ENCODE measurements at regions not wholly inside any gene's neighbourhood (a gene's known extent, or its start where the extent isn't known, plus 50 kb on each side); places are given as distances from the start of the nearest gene placed in this dataset.
"Not testable (repeated sequence)": the region's sequence is repeated elsewhere in the genome, so short reads cannot be mapped to it uniquely, and the experiment has no call there.

DNA sequence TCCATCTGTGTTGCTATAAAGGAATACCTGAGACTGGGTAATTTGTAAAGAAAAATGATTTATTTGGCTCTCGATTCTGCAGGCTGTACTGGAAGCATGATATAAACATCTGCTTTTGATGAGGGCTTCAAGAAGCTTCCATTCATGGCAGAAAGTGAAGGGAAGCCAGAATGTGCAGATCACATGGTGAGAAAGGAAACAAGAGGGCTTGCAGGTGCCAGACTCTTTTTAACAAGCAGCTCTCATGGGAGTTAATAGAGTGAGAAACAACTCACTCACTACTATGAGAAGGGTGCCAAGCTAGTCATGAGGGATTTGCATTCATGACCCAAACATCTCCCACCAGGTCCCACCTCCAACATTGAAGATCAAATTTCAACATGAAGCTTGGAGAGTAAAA lies 247.2 kb downstream of the ZIC4 start:
- Histone ChIP-seq H3K36me3 (ENCODE audit: control insufficient read depth, insufficient read depth, low read length) (no peaks in the 10 kb centered on the region), H3K27me3 (ENCODE audit: control insufficient read depth, insufficient read depth, low read length) (no peaks in the 10 kb centered on the region), H3K9me3 (ENCODE audit: control insufficient read depth, insufficient read depth, low read length) (peaks cover 3% of the 10 kb centered on the region; the same call in 1 of the 2 replicates), H3K9ac (ENCODE audit: low read depth, low read length) (no peak overlapping the region), H3K4me3 (ENCODE audit: low read depth, low read length) (no peak overlapping the region), H3K4me1 (ENCODE audit: control insufficient read depth, insufficient read depth, low read length) (peaks cover 7% of the 10 kb centered on the region; the same call in 1 of the 2 replicates), H3K27ac (ENCODE audit: low read depth, low read length) (no peak overlapping the region)

DNA sequence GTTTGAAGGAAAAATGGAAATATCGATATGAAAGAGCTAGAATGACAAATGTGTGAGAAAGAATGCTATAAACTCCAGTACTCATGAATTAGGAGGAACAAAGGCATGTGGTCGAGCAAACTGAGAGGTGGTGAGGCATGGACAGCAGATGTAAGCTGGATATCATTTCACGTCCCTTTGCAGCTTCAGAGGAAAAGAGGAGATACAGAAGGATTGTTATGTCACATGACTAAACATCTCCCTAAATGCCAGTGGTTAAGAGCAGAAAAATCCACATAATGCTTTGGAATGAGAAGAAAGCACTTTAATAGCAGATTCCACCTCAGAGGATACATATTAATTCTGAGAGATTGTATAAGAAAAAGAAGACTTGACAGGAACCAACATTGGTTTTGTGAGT lies 248.7 kb downstream of the ZIC4 start:
- Histone ChIP-seq H3K9me3 (ENCODE audit: control insufficient read depth, insufficient read depth, low read length) (peaks cover 11% of the 10 kb centered on the region; the same call in 1 of the 2 replicates), H3K27ac (ENCODE audit: low read depth, low read length) (no peak overlapping the region), H3K36me3 (ENCODE audit: control insufficient read depth, insufficient read depth, low read length) (no peaks in the 10 kb centered on the region), H3K9ac (ENCODE audit: low read depth, low read length) (no peak overlapping the region), H3K4me1 (ENCODE audit: control insufficient read depth, insufficient read depth, low read length) (peaks cover 7% of the 10 kb centered on the region; the same call in 1 of the 2 replicates), H3K27me3 (ENCODE audit: control insufficient read depth, insufficient read depth, low read length) (no peaks in the 10 kb centered on the region), H3K4me3 (ENCODE audit: low read depth, low read length) (no peak overlapping the region)

DNA sequence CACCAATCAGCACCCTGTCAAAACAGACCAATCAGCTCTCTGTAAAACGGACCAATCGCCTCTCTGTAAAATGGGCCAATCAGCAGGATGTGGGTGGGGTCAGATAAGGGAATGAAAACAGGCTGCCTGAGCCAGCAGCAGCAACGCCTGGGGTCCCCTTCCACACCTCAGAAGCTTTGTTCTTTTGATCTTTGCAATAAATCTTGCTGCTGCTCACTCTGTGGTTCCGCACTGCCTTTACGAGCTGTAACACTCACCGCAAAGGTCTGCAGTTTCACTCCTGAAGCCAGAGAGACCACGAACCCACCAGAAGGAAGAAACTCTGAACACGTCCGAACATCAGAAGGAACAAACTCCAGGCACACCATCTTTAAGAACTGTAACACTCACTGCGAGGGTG lies 251.4 kb downstream of the ZIC4 start:
- not testable (repeated sequence) for H3K36me3 ChIP-seq (ENCODE audit: control insufficient read depth, insufficient read depth, low read length); H3K9ac ChIP-seq (ENCODE audit: low read depth, low read length); H3K27ac ChIP-seq (ENCODE audit: low read depth, low read length); H3K4me3 ChIP-seq (ENCODE audit: low read depth, low read length); H3K27me3 ChIP-seq (ENCODE audit: control insufficient read depth, insufficient read depth, low read length); H3K4me1 ChIP-seq (ENCODE audit: control insufficient read depth, insufficient read depth, low read length)
- H3K9me3 ChIP-seq (ENCODE audit: control insufficient read depth, insufficient read depth, low read length): peaks cover 11% of the 10 kb centered on the region; the same call in 1 of the 2 replicates

DNA sequence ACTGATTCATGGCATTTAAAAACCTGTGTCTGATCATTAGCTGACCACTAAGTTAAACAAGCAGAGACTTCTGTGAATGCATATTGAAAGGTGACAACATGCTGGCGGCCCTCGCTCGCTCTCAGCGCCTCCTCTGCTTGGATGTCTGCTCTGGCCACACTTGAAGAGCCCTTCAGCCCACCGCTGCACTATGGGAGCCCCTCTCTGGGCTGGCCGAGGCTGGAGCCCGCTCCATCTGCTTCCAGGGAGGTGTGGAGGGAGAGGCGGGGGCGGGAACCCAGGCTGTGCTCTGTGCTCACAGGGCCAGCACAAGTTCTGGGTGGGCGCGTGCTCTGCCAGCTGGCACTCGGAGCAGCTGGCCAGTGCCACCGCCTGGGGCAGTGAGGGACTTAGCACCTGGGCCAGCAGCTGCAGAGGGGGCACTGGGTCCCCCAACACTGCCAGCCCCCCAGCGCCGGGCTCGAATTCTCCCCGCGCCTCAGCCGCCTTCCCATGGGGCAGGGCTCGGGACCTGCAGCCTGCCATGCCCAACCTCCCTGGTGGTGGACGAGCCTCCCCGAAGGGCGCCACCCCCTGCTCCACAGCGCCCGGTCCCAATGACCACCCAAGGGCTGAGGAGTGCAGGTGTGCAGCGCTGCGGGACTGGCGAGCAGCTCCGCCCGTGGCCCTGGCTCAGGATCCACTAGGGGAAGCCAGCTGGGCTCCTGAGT lies 252.4 kb downstream of the ZIC4 start:
- Histone ChIP-seq H3K27me3 (ENCODE audit: control insufficient read depth, insufficient read depth, low read length) (no peaks in the 10 kb centered on the region), H3K36me3 (ENCODE audit: control insufficient read depth, insufficient read depth, low read length) (no peaks in the 10 kb centered on the region), H3K9ac (ENCODE audit: low read depth, low read length) (no peak overlapping the region), H3K9me3 (ENCODE audit: control insufficient read depth, insufficient read depth, low read length) (peaks cover 11% of the 10 kb centered on the region; the same call in 1 of the 2 replicates), H3K4me1 (ENCODE audit: control insufficient read depth, insufficient read depth, low read length) (no peaks in the 10 kb centered on the region), H3K27ac (ENCODE audit: low read depth, low read length) (no peak overlapping the region), H3K4me3 (ENCODE audit: low read depth, low read length) (no peak overlapping the region)

DNA sequence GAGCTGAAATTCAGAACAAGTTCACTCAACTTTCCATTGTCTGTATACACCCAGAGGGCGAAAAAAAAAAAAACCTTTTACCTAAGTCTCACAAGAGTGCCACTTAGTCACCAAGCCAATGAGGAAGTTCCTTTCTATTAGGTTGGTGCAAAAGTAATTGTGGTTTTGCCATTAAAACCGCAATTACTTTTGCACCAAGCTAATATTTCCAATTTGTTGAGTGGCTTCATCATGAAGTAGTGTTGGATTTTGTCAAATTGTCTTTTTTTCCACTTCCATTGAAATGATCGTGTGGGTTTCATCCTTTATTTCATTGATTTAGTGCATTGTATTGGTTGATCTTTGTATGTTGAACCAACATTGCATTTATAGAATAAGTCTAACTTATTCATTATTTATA lies 253.9 kb downstream of the ZIC4 start:
- H3K4me1 ChIP-seq (ENCODE audit: control insufficient read depth, insufficient read depth, low read length): no peaks in the 10 kb centered on the region
- H3K27ac ChIP-seq (ENCODE audit: low read depth, low read length): no peak overlapping the region
- H3K27me3 ChIP-seq (ENCODE audit: control insufficient read depth, insufficient read depth, low read length): no peaks in the 10 kb centered on the region
- H3K9me3 ChIP-seq (ENCODE audit: control insufficient read depth, insufficient read depth, low read length): peaks cover 11% of the 10 kb centered on the region; the same call in 1 of the 2 replicates
- H3K9ac ChIP-seq (ENCODE audit: low read depth, low read length): no peak overlapping the region
- H3K36me3 ChIP-seq (ENCODE audit: control insufficient read depth, insufficient read depth, low read length): no peaks in the 10 kb centered on the region
- no peak overlapping the region for H3K4me3 ChIP-seq (ENCODE audit: low read depth, low read length)

DNA sequence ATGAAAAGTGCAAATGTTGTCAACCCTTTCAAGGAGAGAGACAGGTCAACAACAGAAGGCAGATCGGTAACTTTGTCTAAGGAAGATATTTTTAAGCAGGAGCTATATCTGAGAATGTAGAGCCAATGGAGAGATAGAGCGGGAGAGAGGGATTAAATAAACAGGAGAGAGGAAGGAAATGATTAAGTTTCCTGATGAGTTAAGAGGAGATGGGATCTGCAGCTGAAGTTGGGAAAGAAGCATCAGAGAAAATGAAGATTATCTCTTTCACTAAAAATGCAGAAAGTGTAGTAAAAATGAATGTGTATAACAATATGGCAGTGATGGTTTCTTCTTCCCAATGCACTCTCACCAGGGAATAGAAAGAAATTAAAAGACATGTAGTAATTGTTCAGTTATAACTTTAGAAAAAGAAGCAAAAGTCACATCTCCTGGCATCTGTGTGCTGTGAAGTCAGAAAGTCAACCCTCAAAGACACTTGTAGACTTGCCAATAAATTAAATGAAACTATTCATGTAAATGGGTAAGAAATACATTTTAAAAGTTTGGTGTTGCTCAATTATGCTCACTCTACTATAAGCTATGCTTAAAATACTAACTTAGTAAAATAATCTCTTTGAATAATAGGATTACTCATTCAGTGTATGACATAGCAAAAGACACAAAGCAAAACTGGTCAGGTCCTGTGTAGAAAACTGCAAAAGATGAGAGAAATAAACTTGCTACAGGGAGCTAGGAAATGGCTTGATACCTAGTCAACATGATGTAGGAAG lies 264.6 kb downstream of the ZIC4 start:
- H3K27ac ChIP-seq (ENCODE audit: low read depth, low read length): no peak overlapping the region
- H3K4me1 ChIP-seq (ENCODE audit: control insufficient read depth, insufficient read depth, low read length): 0 out of 2 replicates have a peak, but pooled peaks cover 5% of the 10 kb centered on the region
- no peak overlapping the region for H3K4me3 ChIP-seq (ENCODE audit: low read depth, low read length)
- H3K9me3 ChIP-seq (ENCODE audit: control insufficient read depth, insufficient read depth, low read length): no peaks in the 10 kb centered on the region
- H3K9ac ChIP-seq (ENCODE audit: low read depth, low read length): no peak overlapping the region
- no peaks in the 10 kb centered on the region for H3K36me3 ChIP-seq (ENCODE audit: control insufficient read depth, insufficient read depth, low read length)
- H3K27me3 ChIP-seq (ENCODE audit: control insufficient read depth, insufficient read depth, low read length): no peaks in the 10 kb centered on the region

DNA sequence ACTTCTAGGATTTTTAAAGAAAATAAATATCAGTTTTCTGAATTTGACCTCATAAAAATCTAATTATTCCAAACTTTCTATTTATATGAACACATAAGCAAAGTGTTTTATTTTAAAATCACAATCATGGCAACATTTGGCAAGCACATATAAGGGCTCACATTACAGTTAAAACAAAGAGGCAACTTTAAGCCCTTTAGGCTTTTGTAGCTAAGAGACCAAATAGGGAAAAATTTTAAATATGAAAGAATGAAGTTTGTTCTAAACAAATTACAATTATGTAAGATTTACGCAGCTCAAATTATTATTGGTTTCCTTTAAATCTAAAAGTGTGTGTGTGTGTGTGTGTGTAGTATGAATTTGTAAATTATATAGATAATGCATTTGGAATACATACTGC lies 267.0 kb downstream of the ZIC4 start:
- Histone ChIP-seq H3K27me3 (ENCODE audit: control insufficient read depth, insufficient read depth, low read length) (no peaks in the 10 kb centered on the region), H3K4me3 (ENCODE audit: low read depth, low read length) (no peak overlapping the region), H3K36me3 (ENCODE audit: control insufficient read depth, insufficient read depth, low read length) (no peaks in the 10 kb centered on the region), H3K4me1 (ENCODE audit: control insufficient read depth, insufficient read depth, low read length) (no peaks in the 10 kb centered on the region), H3K9ac (ENCODE audit: low read depth, low read length) (no peak overlapping the region), H3K27ac (ENCODE audit: low read depth, low read length) (no peak overlapping the region), H3K9me3 (ENCODE audit: control insufficient read depth, insufficient read depth, low read length) (no peaks in the 10 kb centered on the region)

DNA sequence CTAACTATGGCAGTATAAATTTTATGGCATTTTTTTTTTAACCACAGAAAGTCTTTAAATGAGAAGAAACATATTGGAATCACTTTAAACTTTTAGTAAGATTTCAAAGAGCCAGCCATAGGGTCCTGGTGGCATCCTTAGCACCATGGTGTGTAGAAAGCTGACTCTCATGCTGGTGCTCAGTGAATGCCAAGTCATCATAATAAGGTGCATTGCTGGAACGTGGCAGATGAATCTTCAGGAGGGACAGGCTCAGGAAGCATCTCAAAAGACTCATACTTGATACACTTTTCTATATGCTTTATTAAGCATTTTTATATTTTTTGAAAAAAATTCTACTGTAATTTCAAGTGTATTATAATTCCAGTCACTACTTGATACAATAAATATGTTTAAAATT lies 274.2 kb downstream of the ZIC4 start:
- H3K4me1 ChIP-seq (ENCODE audit: control insufficient read depth, insufficient read depth, low read length): no peaks in the 10 kb centered on the region
- H3K27me3 ChIP-seq (ENCODE audit: control insufficient read depth, insufficient read depth, low read length): no peaks in the 10 kb centered on the region
- H3K9me3 ChIP-seq (ENCODE audit: control insufficient read depth, insufficient read depth, low read length): peaks cover 8% of the 10 kb centered on the region

DNA sequence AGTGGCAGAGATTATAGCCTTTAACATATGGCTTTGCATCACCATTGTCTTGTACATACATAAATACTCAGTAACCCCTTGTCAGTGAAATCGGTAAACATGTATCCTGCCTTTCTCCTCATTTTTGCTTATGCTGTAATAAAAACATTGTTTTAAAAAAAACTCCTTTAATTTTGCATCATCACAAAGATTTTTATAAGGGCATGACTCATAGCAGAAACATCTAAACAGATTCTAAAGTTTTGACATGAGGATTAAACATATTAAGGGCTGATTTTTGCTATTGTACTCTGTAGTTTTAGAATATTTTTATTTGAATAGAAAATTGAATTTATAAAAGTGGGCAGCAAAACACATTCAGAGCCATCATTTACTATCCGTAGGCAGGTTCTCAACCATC lies 275.9 kb downstream of the ZIC4 start:
- Histone ChIP-seq H3K4me1 (ENCODE audit: control insufficient read depth, insufficient read depth, low read length) (no peaks in the 10 kb centered on the region), H3K36me3 (ENCODE audit: control insufficient read depth, insufficient read depth, low read length) (no peaks in the 10 kb centered on the region), H3K9ac (ENCODE audit: low read depth, low read length) (no peak overlapping the region), H3K27ac (ENCODE audit: low read depth, low read length) (no peak overlapping the region), H3K9me3 (ENCODE audit: control insufficient read depth, insufficient read depth, low read length) (peaks cover 8% of the 10 kb centered on the region), H3K4me3 (ENCODE audit: low read depth, low read length) (no peak overlapping the region), H3K27me3 (ENCODE audit: control insufficient read depth, insufficient read depth, low read length) (no peaks in the 10 kb centered on the region)

More for the DNA sequence above, 274.2 kb downstream of the ZIC4 start:
- Histone ChIP-seq H3K9ac (ENCODE audit: low read depth, low read length) (no peak overlapping the region), H3K27ac (ENCODE audit: low read depth, low read length) (no peak overlapping the region), H3K4me3 (ENCODE audit: low read depth, low read length) (no peak overlapping the region), H3K36me3 (ENCODE audit: control insufficient read depth, insufficient read depth, low read length) (no peaks in the 10 kb centered on the region)

DNA sequence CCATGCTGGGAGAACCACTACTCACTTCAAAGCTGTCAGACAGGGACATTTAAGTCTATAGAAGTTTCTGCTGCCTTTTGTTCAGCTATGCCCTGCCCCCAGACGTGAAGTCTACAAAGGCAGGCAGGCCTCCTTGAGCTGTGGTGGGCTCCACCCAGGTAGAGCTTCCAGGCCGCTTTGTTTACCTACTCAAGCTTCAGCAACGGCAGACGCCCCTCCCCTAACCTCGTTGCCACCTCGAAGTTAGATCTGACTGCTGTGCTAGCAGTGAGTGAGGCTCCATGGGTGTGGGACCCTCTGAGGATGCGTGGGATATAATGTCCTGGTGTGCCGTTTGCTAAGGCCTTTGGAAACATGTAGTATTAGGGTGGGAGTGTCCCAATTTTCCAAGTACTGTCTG lies 276.7 kb downstream of the ZIC4 start:
- H3K9ac ChIP-seq (ENCODE audit: low read depth, low read length): no peak overlapping the region
- H3K27me3 ChIP-seq (ENCODE audit: control insufficient read depth, insufficient read depth, low read length): no peaks in the 10 kb centered on the region
- peaks cover 8% of the 10 kb centered on the region for H3K9me3 ChIP-seq (ENCODE audit: control insufficient read depth, insufficient read depth, low read length)
- H3K36me3 ChIP-seq (ENCODE audit: control insufficient read depth, insufficient read depth, low read length): no peaks in the 10 kb centered on the region
- H3K4me3 ChIP-seq (ENCODE audit: low read depth, low read length): no peak overlapping the region
- no peak overlapping the region for H3K27ac ChIP-seq (ENCODE audit: low read depth, low read length)
- H3K4me1 ChIP-seq (ENCODE audit: control insufficient read depth, insufficient read depth, low read length): no peaks in the 10 kb centered on the region

DNA sequence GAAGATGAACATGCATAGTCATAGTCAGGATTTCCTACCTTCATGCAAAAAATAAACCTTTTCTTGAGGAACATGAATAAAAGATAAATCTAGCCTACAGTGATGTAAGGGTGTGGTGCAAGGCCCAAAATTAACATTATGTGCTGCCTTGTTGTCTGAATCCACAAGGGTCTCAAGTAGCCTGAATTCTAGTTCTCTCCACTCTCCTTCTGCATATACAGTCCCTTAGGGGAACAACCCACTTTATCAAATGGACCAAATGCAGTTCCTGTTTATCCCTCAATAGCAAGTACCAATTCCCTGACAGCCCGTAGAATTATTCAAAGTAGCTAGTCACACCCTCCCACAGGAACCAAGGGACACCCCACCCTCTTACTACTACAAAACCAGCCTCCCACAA lies 284.0 kb downstream of the ZIC4 start:
- no peak overlapping the region for H3K9ac ChIP-seq (ENCODE audit: low read depth, low read length)
- no peaks in the 10 kb centered on the region for H3K4me1 ChIP-seq (ENCODE audit: control insufficient read depth, insufficient read depth, low read length)
- no peak overlapping the region for H3K27ac ChIP-seq (ENCODE audit: low read depth, low read length)
- no peak overlapping the region for H3K4me3 ChIP-seq (ENCODE audit: low read depth, low read length)
- H3K9me3 ChIP-seq (ENCODE audit: control insufficient read depth, insufficient read depth, low read length): no peaks in the 10 kb centered on the region
- no peaks in the 10 kb centered on the region for H3K27me3 ChIP-seq (ENCODE audit: control insufficient read depth, insufficient read depth, low read length)
- H3K36me3 ChIP-seq (ENCODE audit: control insufficient read depth, insufficient read depth, low read length): no peaks in the 10 kb centered on the region
